Activated CD4-positive, alpha-beta T cell treated with anti-CD3 and anti-CD28 coated beads for 24 hours (primary cell): ENCODE measurements at regions not wholly inside any gene's neighbourhood (a gene's known extent, or its start where the extent isn't known, plus 50 kb on each side); places are given as distances from the start of the nearest gene placed in this dataset.
"Not testable (repeated sequence)": the region's sequence is repeated elsewhere in the genome, so short reads cannot be mapped to it uniquely, and the experiment has no call there.

Experiments used
- DNase-seq, 2 donors: peaks; one replicate each; pipeline ENCODE4 v3.0.0-alpha.2; 2020; ENCODE audit warnings: low read depth in 2 of 2

DNA sequence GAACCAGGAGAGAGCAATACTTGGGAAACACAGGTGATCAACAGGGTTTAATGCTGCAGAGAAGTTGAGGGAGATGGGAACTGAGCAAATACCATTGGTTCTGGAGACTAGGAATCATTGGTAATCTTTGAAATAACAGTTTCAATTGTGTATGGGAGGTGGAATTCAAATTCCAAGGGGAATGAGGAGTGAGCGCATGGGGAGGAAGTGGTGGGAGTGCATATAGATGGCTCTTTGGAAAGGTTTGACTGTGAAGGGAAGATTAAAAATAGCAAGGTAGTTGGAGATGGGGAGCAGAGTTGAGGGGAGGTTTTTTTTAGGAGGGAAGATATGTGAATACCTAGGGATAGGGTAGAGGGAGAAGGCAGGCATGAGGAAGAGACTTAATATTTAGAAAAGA is 51.1 kb upstream of the ROPN1 start:
- DNase-seq = no peak

DNA sequence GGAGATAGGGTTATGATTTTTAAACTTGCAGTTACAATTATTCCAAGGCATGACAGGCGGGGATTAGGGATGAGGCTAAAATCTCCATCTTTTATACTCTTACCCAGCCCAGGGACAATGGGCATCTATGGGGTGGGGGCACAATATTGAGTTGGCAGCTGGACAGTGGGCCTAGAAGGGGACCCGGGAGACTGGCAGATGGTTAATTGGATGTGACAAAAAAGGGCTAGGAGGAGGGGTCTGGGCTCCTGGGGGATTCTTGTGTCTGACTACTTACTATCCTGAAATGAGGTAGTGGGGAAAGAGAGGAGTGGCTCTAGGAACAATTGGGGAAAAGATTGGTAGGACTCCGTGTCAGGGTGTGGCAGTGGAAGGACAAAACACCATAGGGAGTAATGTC is 53.0 kb upstream of the ROPN1 start:
- no peak for DNase-seq

DNA sequence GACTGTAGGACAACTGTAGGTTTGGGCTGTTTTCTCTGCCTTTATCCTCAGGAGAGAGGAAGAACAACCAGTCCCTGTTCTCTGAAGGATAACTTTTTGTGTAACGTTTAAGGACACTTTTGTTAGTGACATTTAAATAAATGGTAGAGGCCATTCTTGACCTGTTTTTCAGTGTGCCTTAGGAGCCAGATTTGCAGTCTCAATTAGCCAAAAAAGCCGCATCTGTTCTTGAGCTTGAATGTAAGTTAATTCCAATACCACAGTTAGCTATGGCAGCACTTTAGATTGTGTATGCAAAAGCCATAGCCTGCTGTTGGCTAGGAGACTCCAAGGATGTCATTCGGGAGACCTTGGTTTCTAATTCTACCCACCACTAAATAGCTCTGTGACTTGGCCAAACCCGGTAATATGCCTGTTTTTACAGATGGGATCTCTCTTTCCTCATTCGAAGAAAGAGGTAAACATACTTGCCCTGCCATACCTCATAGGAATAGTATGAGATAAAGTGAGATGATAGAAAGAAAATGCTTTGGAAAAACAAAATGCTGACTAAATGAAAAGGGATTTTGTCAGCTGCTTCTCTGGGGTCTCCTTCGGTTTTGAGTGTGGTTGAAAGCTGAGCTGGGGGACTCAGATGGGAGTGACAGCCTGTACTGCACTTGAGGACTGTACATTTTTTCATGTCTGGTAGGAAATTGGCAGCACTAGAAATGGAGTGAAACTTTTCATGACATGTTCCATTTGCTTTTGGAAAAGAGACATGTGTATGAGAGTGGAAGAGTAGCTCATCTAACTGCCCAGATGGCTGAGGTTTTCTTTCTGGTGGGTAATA is 57.3 kb upstream of the ROPN1 start:
- no peak for DNase-seq

DNA sequence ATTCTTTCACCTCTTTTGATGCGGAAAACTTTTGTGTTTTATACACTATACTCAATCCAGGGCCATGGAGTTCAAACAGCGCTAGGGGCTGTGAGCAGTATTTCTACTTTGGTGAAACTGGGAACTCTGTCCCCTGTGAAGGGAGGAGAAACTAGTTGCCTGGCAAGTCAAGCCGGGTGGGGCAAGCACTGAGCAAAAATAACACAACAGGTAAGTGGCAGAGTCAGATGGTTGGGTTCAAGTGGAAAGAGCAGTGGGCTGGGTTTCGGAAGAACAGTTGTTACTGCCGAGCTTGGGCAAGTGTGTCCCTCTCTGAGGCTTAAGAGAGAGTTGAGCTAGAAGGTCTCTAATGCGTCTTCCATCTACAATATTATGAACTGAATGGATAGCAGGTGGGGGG is 59.7 kb upstream of the ROPN1 start:
- DNase-seq = no peak

DNA sequence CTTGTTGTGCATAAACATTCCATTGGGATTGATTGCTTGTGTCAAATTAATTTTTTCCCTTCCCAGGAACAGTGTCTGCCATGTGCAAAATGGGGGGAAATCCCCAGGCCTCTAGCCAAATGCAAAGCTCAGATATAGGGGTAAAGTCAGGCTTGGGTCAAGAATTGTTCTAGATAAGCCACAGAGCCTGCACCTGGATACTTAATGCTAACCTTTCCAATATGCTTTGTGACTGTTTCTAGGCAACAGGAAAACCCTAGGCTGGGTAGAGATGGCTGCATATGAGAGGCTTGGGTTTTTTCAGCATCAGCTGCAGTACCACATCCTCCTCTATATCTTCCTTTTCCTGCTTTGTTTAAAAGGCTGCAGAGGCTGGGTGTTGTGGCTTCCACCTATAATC is 61.9 kb upstream of the ROPN1 start:
- no peak for DNase-seq

DNA sequence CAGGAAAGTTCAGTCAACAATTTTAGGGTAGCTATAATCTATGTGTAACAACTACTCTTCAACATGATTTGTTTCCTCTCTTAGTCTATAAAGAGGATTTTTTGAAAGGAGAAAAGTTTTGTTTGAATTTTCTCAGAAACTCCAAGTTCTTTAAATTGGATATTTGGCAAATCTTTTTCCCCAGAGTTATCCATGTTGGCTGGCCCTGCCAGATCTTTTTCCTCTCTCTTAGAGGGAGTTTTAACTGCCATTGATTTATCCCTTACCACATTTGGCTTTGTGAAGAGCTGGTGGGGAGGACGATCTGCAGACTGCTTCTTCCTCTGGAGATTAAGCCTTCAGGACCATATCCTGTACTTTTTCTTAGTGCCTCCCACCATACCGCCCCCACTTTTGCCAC is 64.9 kb upstream of the ROPN1 start:
- DNase-seq = no peak

DNA sequence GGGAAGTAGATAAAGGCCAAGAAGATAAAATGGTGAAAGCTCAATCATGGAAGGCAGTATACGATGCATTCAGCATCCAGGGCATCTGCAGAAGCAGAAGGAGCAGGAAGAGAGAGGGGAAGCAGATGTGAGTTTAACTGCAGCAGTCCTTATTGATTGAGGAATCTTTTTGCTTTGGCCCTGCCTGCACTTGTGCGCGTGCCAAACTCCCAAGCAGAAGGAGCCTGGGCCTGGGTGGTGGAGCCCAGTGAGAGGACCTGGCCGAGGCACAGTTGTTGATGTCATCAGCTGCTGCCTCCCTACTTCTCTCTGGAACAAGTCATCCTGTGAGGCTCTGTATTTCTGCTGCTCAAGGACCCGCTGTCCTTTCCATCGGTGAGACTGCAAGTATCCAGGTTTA is 65.5 kb upstream of the ROPN1 start:
- no peak for DNase-seq

DNA sequence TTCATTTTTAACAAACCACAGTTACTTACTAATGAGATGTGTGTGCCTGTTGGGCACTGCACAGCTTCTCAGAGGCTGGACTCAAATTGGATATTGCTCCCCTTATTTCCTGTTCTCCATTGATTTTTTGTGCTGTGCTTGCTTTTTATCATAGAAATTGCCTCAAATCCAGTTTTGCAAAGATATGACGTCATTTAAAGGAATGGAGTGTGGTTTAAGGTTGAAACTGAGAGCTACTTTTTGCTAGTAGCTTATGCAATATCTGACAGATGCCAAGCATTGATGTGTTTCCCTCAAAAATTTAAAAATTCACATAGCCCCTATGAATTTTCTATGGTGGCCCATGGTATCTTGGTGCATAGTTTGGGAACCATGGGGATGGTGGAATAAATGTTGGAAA is 67.7 kb upstream of the ROPN1 start:
- DNase-seq = no peak

DNA sequence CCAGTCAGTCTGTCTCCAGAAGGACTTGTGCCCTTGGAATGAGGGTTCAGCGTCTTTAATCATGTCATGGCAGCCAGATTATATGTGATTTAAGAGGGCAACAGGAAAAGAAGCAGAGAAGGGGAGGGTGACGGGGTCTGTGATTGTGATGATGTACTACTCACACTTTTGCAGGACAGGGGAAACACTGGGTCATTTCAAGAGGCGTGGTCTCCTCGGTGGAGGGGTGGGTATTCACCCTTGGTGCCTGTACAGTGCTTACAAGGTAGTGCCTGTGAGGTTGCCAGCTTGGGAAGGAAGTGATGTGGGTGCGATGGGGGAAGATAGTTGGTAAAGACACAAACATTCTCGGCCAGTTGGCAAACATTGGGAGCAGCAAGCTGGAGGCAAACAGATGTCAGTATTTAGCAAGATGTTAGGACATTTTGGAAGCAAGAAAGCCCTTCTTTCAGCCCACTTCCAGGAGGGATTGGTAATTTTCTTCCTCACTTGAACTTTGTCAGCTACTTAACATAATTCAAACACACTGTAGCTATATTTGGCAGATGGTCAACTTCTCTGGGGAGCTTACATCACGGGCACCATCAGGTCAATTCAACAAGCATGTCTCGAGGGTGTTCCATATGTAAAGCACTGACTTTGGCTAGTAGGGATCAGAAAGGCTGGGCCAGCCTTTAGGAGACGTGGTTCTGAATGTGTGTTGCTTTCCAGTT is 71.4 kb upstream of the ROPN1 start:
- DNase-seq = no peak

DNA sequence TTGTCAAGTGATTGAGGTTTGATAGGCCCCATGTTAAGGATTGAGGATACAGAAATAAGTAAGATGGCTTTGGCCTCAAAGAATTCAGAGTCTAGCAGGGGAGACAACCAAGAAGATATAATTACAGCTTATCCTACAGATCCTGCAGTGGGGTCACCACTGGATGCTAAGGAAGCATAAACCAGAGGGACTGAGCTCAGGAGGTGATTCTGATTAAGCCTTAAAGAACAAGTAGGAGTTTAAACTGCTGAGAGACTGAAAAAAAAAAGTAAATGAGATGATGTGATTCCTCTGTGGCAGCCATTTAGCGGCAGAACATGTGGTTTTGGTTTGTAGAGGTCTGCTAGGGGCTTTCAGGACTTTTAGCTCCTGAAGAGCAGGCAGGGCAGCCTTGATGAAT is 72.1 kb upstream of the ROPN1 start:
- DNase-seq = no peak

DNA sequence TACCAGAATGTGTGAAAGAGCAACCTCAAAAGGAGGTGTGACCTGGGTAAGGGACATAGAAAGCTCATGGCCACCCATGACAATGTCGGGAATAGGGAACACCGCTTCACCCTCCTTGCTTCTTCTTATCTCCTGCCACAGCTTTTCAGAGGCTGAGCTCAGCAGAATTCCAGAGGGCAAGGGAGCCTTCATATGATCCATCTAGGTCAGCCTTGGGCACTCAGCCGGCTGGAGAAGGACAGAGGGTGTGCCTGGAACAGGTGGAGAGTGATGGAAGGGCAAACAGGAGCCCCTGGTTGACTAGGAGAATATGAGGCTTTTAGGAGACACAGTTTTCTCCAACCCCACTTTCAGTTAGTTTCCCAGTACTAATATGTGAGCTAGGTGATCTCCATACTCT is 74.6 kb upstream of the ROPN1 start:
- not testable (repeated sequence) for DNase-seq

DNA sequence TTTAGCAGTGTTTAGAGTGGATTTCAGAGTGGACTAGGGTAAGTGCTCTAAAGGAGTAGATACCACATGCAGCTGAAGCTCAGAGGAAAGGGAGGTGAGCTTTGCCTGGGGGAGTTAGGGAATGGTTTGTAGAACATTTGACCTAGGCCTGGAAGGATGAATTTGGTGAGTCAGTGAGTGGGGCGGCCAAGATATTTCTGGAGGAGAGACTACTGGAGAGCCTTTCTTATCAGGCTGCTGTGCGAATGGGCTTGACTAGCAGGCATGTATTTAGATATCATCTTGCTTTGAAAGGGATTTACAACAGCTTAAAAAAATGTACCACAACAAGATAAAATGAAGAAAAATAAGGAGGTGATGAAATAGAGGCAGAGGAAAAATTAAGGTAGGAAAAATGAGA is 77.8 kb upstream of the ROPN1 start:
- not testable (repeated sequence) for DNase-seq

DNA sequence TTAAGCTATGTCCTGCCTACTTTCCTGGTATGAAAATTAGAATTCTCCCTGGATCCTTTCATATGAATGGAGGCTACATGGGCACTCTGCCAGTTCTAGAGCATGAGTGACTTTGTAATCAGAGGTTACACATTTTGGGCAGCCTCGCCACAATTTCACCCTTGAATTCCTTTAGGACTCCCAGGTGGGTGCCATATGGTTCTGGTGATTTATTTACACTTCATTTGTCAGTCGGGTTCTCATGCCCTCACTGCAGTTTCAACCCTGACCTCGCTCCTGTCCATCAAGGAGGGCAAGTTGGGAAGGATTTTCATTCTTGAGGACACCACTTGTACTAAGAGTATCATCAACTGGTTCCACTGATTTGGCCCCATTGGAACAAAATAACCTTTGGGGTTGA is 83.2 kb upstream of the ROPN1 start:
- not testable (repeated sequence) for DNase-seq

DNA sequence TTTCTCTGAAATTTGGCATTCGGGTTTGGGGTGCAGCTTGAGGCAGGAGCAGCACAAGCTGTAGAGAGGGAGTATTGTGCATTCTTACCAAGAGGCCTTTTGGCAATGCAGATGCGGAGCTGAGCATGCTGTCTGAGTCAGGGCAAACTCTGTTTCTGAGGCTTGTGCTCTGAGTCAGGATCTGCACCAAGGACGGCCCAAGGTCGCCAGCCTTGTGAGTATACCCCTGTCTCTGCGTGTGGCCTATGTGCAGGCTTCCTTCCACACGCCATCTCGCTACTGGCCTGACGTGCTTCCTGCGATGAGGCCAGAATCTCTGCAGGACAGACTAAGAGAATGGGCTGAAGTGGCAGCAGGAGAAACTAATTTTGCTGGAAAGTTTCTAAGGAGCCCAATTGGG is 83.8 kb upstream of the ROPN1 start:
- no peak for DNase-seq

DNA sequence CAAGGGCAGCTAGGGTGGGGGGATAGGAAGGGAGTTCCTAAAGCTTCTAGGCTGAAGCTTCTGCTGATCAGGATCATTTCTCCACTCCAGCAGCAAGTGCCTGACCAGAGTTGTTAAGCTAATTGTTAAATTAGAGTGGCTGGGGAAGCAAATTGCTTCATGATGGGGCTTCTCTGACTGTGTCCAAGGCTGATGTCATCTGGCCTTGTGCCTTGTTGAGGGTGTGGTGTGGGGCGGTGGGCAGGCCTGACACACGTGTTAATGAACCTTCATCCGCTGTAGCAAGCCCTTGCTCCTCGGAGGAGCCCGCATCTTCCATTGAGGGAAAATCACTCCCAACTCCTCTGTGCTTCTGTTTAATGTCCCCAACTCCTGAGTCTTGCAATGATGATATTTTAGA is 84.3 kb upstream of the ROPN1 start:
- DNase-seq = no peak

DNA sequence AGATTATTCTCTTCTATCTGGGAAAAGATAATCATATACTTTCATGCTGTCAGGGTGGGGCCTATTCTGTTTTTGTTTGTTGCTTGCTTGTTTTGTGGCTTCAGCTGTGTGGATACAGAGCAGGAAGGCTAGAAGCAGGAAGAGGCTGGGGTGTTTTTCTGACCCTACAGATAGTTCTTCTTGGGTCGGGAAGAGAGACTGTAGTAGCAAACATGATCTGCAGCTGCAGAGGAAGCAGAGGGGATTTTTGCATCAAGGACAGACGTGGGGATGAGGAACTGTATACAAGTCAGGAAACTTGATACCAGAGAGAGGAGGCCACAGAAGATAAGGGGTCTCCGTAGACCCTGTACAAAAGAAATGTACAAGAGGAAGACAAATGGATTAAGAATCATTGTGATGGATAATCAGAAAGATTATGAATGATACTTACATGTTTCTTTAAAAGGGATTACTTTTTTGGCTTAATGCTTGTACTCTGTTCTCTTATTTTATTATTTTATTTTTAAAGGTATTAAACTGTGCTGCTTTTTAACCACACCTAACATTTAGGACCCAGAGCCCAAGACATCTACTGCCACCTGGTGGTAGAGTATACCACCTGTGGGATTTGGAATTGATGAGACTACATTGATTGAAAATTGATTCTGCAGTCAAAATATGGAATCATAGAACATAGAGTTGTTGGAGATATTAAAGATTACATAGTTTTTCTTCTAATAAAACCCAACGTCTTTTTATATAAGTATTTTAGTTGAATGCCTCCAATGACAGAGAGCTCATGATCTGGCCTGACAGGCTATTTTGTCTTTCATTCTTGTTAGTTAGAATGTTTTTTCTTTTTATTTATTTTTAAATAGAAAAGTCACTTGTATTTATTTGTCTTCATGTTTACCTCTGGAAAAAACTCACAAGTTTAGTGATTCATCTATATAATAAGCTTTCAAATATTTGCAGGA is 87.3 kb upstream of the ROPN1 start:
- no peak for DNase-seq

DNA sequence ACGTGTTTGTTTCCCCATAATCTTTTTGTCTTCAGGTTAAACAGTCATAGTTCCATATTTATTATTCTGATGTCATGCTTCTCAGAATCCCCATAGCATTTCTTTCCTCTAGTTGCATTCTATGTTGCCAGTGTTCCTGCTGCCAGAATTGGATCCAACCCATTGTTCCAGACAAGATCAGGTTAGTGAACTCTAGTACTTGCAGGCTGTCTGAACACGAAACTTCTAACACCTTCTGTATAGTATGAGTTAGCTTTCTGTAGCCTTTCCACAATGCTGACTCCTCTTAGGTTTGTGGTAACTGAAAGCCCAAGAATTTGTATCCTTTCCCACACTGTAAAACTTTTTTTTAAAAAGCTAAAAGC is 88.0 kb upstream of the ROPN1 start:
- DNase-seq = no peak

DNA sequence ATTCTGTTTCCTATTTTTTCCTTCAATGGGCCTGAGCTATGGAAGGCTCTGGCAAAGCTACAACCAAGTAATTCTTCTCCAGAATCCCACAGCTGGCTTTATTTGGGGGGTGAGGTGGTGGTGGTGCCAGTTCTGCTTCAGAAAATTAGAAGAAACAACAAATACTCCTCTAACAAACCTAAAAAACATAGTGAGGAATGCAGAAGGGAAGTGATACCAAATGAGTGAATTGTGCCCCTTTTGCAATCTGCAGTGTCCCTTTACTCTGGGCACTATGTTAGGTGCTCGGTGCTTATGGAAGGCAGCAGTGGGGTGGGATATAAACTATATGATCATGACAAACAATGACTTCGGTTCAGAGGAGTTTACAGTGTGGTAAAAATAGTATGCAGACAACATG is 90.4 kb upstream of the ROPN1 start:
- no peak for DNase-seq

DNA sequence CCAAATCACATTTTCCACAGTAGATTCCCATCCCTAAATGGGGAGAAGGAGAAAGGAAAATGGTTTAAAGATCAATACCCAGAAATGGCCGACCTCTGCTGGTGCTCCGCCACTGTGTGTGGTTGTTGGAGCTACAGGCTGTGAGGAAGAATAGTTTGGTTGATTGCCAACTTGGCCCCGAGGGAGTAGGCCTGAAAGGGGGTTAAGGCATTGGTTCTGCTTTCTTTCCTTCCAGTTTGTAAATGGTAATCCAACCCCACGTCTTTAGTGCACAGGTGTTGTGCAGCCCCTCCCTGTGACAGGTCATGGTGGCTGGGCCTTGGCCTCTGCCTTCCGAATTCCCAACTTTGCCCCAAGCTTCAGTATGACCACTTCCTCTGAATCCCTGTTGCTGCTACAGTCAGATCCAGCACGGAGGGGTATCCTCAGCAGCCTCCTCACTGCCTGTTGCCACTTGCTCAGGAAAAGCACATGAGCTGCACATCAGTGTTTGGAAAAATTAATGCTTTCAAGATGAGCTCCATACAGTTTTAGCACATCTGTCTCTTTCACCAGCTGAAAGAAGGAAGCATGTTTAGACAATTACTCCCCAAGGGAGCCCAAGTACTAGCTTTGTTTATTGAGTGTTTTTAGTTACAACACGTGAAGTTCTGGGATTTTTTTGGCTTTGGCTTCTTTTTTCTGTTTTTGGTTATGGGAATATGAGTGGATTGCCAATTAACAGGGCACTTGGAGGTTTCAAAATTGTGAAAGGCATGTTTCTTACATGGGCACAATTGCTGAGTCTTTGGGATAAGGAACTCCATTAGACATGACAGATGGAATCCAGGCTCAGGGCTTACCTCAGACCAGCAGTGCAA is 92.3 kb upstream of the ROPN1 start:
- no peak for DNase-seq

DNA sequence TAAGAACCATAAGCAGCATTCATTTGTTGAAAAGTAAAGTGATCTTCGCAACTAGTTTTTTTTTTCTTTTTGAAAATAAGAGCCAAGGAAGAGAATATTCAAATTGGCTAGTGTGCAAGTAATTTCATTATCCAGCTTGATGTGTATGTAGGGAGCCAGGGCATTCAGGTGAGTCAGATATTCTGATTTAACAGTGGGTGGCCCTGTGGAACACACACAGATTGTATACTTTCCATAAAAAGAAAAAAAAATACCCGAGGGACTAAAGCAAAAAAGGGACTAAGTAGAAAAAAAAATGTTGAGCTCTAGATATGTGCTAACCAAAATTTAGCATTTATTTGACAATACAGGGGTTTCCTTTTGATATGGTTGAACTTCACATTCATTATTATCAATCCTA is 96.9 kb upstream of the ROPN1 start:
- DNase-seq = no peak

DNA sequence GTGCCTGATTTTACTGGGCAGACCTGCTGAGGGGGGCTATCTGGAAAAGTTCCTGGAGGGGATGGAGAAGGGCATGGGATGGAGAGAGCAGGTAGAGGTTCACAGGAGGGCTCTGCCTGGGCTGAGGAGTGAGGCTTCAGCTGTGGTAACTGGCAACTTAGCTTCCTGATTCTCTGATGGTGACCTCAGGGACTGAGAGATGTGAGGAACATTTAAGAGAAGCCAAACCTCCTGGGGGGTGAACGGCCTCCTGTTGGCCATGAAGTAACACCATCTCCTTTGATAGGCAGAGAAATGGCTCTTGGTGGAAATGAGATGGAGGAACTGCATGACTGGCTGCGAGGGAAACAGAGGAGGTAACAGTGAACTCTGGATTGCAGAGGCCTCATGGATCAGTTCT is 97.3 kb upstream of the ROPN1 start:
- no peak for DNase-seq

DNA sequence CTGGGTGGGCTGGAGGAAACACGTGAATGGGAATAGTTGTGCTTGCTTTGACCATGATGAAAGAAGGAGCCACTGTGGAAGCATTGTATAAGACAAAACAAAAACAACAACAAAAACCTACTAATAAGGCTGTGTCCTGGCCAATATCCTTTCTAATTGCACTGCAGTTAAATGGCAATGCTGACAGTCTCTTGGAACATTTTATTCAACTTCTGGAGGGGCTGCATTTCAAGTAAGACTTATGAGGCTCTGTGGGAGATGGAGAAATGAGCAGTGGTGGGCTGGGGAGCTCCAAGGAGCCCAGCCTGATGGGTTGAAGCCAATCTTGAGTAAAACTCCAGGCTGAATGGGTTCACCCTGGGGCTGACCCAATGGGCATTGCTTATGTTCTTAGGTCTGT is 99.8 kb upstream of the ROPN1 start:
- no peak for DNase-seq
